NCI-H1436 treated with DMSO at 0.1 percent for 48 hours (cell line): ENCODE measurements at regions not wholly inside any gene's neighbourhood (a gene's known extent, or its start where the extent isn't known, plus 50 kb on each side); places are given as distances from the start of the nearest gene placed in this dataset.

Experiments used
- DNase-seq: peaks from one replicate; lab custom pipeline; 2025; lab: John Stamatoyannopoulos, UW

DNA sequence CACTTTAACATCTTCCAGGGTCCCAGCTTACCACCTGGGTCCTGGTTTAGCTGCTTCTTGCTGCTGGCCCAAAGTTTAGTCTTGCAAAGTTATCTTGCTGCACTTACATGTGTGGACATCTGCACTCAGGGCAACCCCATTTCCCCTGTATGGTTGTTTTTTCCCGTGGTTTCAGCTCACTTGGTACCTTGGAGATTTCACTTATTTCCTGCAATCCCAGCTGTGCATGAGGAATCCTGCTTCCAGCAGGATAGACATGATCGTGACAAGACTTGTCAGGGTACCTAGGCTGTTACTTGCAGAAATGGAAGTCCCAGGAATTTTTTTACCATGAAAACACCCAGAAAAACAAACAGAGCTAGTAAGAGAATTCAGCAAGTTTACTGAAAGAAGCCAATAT lies 95.9 kb upstream of the LEP start:
- no peak for DNase-seq

DNA sequence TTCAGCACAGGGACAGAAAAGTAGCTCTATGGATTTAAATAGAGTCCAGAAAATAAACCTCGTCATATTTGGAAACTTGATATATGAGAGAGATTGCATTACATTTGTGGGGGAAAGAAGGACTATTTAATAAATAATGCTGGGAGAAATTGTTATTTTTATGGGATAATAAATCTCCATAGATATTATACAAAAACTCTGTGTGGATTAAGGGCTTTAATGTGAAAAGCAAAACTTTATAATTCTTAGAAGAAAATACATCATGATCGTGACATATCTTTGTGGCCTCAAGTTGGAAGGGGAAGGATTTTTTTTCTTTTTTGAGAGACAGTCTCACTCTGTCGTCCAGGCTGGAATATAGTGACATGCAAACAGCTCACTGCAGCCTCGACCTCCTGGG lies 95.0 kb upstream of the LEP start:
- no peak for DNase-seq

DNA sequence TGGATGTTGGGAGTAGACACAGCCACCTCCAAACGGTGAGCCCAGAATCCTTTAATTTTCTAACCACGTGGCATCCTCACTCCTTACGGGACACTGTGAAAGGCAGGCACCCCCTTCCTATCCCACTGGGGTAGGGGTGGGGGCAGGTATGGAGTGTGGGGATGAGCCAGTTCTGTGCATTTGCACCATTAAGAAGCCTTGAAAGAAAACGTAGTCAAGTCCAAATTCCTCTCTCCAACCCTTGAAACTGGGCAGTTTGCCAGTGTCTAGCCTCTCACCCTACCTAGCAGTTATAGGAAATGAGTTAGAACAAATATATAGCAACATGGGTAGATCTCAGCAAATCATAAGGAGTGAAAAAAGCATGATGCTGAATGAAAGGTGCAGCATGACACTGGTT lies 92.4 kb upstream of the LEP start:
- no peak for DNase-seq

DNA sequence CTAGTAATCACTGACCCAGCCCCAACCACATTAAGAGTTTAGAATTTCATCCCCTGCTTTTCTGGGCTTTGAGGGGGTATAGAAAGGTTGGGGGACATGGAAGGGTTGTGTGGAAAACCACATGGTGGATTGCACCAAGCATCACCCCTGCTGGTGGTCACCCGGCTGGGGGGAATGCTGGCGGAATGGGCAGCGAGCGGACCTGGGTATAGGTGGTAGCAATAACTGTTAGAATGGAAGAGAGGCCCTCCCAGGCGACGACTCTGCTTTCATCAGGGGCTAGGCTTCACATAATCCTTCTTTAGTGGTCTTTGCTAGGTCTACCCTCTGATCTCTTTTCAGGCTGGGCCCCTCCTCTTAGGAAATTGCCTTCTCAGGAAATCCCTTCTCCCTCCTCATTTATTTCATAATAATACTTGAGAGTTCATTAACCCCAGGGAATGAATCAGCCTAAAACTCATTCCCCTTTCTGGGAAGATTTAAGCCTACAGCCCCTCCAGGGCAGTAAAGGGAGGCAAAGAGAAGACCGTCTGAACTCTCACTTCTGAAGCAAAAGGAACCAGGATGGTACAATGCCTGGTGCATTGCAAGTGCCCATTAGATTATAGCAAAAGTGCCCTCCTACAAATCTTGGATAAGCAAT lies 90.7 kb upstream of the LEP start:
- no peak for DNase-seq

DNA sequence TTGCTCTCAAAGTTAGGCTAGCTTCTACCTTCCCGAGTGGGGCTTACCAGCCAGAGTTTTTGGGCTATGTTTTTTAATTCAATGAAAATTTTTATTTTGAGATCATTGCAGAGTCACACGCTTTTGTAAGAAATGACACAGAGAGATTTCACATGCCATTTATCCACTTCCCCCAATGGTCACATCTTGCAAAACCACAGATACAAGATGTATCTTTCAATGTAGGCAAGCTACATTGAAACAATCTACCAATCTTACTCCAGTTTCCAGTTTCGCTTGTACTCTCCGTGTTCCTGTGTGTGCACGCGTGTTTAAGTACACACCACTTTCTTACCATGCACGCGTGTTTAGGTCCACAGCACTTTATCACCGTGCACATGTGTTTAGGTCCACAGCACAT lies 89.4 kb upstream of the LEP start:
- DNase-seq, result no peak

DNA sequence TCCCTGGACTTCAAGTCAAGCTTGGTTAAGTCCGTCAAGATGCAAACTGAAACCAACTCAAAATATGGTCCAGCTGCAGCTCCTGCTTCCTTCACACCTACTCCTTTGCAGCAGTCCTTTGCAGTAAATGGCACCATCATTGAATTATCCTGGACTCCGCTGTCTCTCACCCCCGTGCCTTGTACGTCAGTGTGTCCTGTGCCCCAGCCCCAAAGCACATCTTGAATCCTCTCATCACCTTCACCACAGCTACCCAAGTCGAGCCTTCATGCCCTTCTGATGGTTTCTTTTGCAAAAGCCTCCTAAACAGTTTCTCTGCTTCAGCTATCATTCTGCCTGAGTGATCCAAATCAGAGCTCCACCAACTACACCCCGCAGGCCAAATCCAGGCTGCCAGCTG lies 88.4 kb upstream of the LEP start:
- no peak for DNase-seq

DNA sequence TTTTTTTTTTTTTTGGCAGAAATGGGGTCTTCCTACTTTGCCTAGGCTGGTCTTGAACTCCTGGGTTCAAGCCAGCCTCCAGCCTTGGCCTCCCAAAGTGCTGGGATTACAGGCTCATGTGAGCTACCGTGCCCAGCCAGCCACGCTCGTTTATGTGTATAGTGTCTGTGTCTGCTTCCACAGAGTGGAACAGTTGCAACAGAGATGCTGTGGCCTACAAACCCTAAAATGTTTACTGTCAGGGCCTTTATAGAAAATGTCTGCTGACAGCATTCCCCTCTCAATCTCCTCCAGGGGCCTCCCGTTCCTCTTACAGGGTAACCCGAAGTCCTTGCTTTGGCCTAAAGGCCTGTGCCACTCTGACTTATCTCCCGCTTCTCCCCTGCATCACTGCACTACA lies 87.6 kb upstream of the LEP start:
- DNase-seq, result no peak

DNA sequence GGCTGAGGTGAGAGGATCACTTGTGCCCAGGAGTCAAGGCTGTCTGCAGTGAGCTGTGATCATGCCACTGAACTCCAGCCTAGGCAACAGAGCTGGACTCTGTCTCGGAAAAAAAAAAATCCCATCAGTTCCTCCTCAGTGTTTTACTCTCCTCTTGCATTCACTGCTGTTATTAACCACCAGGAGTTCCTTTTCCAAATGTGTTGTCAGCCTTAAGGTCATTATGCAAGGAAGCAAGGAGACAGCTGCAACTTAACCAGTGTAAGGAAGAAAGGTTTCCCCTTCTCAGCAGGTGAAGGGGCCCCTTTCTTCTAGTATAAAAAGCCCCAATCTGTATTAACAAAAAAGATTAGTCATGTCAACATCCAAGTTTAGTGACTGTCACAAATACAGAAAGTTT lies 86.6 kb upstream of the LEP start:
- no peak for DNase-seq

DNA sequence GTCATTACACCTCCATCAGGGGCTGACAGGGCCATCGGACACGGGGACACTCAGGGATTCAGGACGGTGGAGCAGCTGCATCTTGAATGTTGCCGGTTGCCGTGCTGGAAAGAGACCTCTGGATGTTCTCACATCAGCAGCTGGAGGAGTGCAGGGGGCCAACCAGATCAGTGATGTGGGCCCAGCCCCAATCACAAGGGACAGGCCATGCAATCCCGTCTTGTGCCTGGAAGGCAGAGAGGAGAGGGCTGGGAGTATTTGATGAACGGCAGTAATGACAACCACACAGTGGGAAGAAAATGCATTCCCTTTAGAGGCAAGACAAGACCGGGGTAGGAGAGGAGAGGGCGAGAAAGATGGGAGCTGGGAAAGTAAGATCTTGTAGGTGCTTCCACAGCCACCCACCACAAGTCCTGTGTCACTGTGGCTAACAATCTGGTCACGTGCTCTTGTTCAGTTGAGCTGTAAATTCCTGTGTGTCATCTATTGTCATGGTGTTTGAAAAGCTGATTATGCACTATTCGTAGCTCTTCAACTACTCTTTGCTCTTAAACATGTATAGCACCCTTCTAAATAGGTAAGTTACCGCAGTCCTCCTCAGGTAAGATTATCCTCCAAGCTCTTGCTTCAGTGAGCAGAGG lies 85.9 kb upstream of the LEP start:
- DNase-seq, result no peak

DNA sequence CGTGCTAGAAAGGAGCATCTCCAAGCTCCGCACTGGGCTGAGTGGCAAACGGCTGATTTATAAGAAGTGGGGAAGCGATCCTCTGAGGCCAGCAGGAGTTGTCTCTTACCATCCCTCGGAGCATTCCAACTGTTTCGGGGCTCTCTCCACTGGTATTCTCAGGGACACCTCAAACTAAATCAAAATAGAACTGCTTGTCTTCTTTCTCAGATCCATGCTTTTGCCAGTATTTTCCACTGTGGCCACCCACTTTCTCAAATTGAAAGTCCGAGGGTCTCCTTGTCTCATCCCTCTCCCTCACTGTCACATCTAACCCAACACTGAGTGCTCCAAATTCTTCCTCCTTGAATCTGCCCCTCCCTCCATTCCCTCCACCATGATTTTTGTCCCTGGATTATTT lies 83.2 kb upstream of the LEP start:
- DNase-seq, result no peak

DNA sequence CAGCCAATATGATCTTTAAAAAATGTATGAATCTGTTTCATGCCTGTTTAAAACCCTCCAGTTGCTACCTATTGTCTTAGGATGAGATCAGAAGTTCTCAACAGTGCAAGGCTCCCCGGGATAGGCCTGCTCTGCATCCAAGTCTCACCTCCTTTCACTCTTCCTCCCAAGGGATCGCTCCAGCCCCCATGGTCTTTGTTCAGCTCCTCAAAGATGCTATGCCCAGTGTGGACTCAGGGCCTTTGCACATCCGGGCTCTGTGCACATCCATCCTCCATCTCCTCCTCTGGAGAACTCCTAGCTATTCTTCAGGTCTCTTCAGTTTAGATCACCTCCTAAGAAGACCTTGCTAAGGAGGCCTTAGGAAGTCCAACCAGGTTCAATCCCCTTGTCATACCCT lies 82.7 kb upstream of the LEP start:
- DNase-seq, result no peak

DNA sequence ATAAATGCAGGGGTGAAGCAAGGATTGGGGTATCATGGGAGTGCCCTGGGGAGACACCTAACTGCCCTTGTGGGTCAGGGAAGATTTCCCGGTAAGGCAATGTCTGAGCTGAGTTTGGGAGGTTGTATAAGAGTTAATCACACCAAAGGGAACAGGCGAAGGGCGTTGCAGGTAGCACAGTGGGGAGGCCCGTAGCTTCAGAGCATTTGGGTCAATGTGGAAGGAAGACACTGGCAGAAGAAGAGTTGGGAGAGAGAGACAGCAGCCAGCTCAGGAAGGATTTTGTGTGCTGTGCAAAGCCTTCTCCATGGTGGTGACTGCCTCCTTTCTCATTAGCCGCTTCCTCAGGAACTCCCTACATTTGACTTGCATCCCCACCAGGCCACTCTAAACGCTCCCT lies 80.8 kb upstream of the LEP start:
- no peak for DNase-seq

DNA sequence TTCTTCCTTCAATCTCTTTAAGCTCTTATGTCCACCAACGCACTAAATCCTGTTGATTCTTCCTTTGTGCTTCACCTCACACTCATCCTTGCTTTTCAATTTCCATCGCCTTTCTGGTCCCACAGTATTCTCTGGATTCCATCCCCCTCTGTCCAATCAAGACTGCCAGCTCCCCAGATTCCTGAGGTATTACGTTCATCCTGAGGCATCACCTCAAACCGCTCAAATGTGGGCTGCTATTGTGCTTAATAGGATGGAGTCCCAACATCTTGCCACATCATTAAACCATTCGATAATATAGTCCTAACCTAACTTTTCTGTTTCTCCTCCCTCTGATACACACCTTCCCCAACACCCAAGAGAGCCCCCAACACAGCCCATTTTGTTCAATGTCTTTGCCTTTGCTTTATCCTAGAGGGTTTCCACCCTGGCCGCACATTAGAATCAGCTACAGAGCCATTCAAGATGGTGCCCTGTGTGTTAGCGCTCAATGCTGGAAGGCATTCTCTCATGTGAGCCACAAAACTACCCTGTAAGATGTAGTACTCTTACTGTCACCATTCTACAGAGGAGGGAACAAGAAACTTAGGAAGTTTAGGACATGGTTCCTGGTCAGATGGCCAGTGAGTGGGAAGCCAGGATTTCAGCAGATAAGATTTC lies 79.5 kb upstream of the LEP start:
- no peak for DNase-seq

DNA sequence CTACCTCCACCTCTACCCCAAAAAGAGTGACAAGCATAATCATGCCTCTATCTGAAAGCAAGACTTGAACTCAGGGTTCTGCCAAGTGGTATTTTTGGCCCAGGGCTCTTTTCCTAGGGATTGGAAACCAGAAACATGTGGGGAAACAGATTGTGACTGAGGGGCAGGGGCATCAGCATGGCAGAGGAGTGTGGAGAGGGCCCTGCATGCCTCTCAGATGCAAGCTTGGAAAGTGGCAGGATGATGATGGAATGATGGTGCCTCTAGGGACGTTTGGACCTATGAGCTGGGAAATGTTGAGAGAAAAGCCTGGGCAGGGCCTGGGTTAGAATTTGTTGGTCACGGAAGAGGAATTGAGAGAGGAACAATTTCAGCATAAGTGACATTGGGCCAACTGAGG lies 78.4 kb upstream of the LEP start:
- DNase-seq, result no peak

DNA sequence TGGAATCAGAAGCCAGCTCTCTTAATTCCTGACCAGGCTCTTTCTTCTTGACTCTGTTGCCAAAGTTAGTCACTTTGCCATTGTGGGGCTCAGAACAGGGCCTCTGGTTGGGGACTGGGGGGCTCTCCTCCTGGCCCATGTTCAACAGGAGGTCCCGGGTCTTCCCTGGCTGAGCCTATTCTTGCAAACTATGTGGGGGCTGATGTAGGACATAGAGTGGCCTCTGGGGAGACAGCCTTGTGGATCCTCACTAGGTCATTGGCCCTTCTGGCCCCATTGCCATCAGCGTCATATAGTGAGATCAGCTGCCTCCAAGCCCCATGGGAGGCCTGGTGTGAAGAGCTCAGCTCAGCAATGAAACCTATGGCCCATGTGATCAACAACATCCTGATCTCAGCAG lies 77.6 kb upstream of the LEP start:
- no peak for DNase-seq

DNA sequence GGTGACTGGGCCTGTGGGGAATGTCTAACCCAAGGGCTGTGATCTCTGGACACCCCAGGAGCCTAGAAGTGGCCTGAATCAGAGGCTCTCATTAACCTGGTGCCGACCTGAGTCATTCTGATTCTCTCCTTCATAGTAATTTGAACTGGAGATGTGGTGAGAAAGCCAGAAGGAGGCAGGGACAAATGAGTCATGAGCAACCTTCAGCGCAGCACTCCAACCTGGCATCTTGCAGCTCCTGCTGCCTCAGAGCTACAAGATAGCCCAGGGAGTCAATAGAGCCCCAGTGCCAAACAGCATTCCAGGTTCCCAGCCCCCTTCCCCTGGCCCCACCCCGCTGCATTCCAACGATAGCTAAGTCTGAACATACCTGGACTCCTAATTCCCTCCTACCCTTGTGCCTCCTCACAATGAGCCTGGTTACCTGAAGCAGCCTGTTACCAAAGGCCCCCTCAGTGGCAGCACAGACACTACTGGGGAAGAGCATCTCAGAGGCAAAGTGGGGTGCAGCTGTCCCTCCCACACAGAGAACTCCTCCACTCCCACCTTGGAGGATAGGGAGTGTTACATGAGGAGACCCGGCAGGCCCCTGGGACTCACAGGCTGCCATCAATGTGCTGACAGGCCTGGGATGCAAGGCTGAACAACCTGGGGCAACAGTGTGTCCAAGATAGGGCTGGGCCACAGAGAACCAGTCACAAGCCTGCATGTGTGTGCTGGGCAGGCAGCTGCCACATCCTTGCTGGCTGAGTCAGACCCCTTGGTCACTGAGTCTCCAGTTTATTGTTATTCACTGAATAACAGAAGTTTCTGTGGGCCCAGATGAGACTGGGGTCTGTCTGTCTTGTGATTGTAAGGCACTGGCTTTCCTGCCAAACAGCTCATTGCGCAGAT lies 76.8 kb upstream of the LEP start:
- no peak for DNase-seq

DNA sequence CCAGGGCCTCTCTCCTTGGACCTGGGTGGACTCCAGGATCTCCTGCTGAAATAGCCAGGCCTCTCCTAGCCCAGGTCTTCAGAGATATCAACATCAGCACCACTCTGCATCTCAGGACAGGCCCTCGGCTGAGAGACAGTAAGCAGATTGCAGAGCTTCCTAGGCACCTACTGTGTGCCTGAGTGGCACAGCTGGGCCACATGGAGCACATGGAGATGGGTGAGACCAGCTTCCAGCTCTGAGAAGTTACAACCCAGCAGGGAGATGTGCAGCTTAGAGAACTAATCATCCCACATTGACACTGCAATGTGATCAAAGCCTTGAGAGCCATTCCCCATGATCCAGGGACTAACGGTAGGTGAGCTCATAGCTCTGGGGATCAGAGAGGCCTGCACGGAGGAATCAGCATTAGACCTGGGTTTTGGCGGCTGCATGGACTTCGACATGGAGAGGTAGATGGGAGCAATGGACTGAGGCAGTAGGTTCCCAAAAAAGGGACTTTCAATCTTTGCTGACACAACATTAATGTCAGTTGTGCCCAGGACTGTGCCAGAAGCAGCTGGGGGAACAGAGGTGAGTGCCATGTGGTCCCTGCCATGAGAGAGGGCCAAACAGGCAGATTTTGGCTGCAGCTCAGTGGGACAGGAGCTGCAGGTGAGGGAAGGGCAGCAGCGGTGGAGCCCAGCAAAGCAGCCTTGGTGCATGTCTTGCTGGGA lies 76.0 kb upstream of the LEP start:
- no peak for DNase-seq

DNA sequence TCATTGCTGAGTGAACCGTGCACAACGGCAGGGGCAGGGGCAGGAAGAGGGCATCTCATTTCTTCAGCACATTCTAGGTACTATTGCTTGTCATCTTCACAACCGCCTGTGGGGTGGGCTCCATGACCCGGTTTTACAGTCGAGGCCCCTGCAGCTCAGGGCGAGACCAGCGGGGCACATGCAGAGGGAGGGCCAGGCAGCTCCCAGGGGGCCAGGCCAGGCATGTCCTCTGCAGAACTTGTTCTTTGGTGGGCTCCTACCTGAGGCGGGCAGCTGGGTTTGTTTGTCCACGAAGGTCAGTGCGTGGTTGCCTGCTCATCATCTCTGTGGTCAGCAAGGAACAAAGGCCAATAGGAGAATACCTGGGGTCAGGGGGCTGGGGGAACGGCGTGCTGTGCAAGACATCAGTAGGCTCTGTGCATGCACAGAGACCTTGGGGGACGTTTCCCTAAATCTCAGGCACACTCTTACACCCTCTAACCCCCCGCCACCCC lies 75.1 kb upstream of the LEP start:
- no peak for DNase-seq

DNA sequence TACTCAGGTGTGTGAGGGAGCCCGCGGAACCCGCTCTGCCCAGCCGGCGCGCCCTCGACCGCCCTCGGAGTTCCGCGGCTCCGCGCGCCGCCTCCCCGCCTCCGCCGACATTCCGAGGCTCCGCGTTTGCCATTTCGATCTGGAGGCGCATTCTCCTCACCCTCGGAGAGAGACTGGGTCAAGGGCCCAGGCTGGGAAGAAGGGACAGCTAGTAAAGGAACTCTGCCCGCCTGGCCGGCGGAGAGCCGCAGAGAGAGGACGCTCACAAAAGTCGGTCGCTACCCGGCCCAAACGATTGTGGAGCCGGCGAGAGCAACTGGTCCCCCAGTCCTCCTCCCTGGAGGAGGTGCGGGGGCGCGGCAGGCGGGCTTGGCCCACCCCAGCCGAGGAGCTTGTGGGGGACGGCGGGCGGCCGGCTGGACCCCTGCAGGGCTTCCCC lies 74.5 kb upstream of the LEP start:
- no peak for DNase-seq

DNA sequence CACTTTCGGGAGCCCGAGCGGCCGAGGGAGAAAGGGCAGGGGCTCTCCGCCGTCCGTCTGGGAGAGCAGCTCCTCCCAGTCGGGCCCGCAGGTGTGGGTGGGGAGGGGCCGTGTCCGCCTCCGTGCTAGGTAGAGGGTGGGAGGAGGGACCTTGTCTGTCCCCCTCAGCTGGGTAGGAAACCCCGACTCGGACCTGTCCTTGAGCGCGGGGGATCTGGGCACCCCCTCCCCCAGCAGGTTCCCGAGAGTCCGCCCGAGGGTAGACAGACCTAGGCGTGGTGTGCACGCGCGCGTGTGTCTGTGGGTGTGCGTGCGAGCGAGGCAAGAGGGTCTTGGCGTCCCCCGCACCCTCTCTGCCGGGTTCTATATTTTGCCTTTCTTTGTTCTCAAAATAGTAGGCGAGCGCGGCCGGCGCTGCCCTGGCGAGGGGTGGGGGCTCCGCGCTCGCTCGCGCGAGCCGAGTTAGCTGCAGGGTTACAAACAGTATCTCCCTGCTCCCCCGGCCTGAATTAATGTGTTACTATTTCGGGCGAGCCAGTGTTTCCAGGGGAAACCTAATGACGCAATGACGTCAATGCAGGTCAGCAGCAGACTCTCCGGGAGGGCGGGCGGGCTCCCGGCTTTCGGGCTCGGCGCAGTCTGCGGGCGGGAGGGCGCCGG lies 73.9 kb upstream of the LEP start:
- DNase-seq, result peak; percentile 58
